ENCODE measurements at regions not wholly inside any gene's neighbourhood (a gene's known extent, or its start where the extent isn't known, plus 50 kb on each side); places are given as distances from the start of the nearest gene placed in this dataset.

GRCh38 chr12:105841840-105842239, 296.9 kb downstream of the NUAK1 start:
- no peak overlapping the region for H3K27ac ChIP-seq
- no peaks in the 10 kb centered on the region for H3K27me3 ChIP-seq (replicated peaks)
- no peaks in the 10 kb centered on the region for H3K4me1 ChIP-seq (replicated peaks)
- no peaks in the 10 kb centered on the region for H3K9me3 ChIP-seq (replicated peaks)
- no peak overlapping the region for H3K4me3 ChIP-seq
- DNase-seq (ENCODE audit: low read depth in 1 of 2, low spot score in 2 of 2) = no peak
- H3K36me3 ChIP-seq = no peaks in the 10 kb centered on the region

- no peaks in the 10 kb centered on the region for H3K36me3 ChIP-seq
- H3K27ac ChIP-seq = no peak overlapping the region
- DNase-seq (ENCODE audit: low read depth in 1 of 2, low spot score in 2 of 2) = no peak
- no peaks in the 10 kb centered on the region for H3K27me3 ChIP-seq (replicated peaks)
- H3K4me1 ChIP-seq (replicated peaks) = no peaks in the 10 kb centered on the region
- H3K9me3 ChIP-seq (replicated peaks) = no peaks in the 10 kb centered on the region
- H3K4me3 ChIP-seq = no peak overlapping the region
Measured at GRCh38 chr12:105843561-105843960, 295.2 kb downstream of the NUAK1 start.

- Histone ChIP-seq H3K36me3 (no peaks in the 10 kb centered on the region), H3K9me3 (replicated peaks) (no peaks in the 10 kb centered on the region), H3K27me3 (replicated peaks) (no peaks in the 10 kb centered on the region), H3K4me1 (replicated peaks) (no peaks in the 10 kb centered on the region), H3K27ac (no peak overlapping the region), H3K4me3 (no peak overlapping the region)
- no peak for DNase-seq (ENCODE audit: low read depth in 1 of 2, low spot score in 2 of 2)
Measured at GRCh38 chr12:105843986-105844760, 294.6 kb downstream of the NUAK1 start.

GRCh38 chr12:105846331-105846730, 292.4 kb downstream of the NUAK1 start:
- no peaks in the 10 kb centered on the region for H3K36me3 ChIP-seq
- no peak overlapping the region for H3K27ac ChIP-seq
- no peak for DNase-seq (ENCODE audit: low read depth in 1 of 2, low spot score in 2 of 2)
- no peaks in the 10 kb centered on the region for H3K9me3 ChIP-seq (replicated peaks)
- no peaks in the 10 kb centered on the region for H3K4me1 ChIP-seq (replicated peaks)
- no peak overlapping the region for H3K4me3 ChIP-seq
- H3K27me3 ChIP-seq (replicated peaks) = no peaks in the 10 kb centered on the region

- H3K4me3 ChIP-seq = no peak overlapping the region
- no peaks in the 10 kb centered on the region for H3K4me1 ChIP-seq (replicated peaks)
- no peaks in the 10 kb centered on the region for H3K36me3 ChIP-seq
- no peak overlapping the region for H3K27ac ChIP-seq
- no peak for DNase-seq (ENCODE audit: low read depth in 1 of 2, low spot score in 2 of 2)
- H3K9me3 ChIP-seq (replicated peaks) = no peaks in the 10 kb centered on the region
- no peaks in the 10 kb centered on the region for H3K27me3 ChIP-seq (replicated peaks)
Measured at GRCh38 chr12:105847068-105847467, 291.7 kb downstream of the NUAK1 start.

- Histone ChIP-seq H3K4me1 (replicated peaks) (no peaks in the 10 kb centered on the region), H3K36me3 (no peaks in the 10 kb centered on the region), H3K27me3 (replicated peaks) (no peaks in the 10 kb centered on the region), H3K27ac (no peak overlapping the region), H3K4me3 (no peak overlapping the region), H3K9me3 (replicated peaks) (no peaks in the 10 kb centered on the region)
- no peak for DNase-seq (ENCODE audit: low read depth in 1 of 2, low spot score in 2 of 2)
Measured at GRCh38 chr12:105848286-105848685, 290.5 kb downstream of the NUAK1 start.

GRCh38 chr12:105850103-105850968, 288.4 kb downstream of the NUAK1 start:
- no peaks in the 10 kb centered on the region for H3K4me1 ChIP-seq (replicated peaks)
- no peak for DNase-seq (ENCODE audit: low read depth in 1 of 2, low spot score in 2 of 2)
- H3K9me3 ChIP-seq (replicated peaks) = no peaks in the 10 kb centered on the region
- H3K27ac ChIP-seq = no peak overlapping the region
- H3K4me3 ChIP-seq = no peak overlapping the region
- H3K27me3 ChIP-seq (replicated peaks) = no peaks in the 10 kb centered on the region
- no peaks in the 10 kb centered on the region for H3K36me3 ChIP-seq

GRCh38 chr12:105852496-105852895, 286.3 kb downstream of the NUAK1 start:
- H3K9me3 ChIP-seq (replicated peaks) = no peaks in the 10 kb centered on the region
- H3K36me3 ChIP-seq = no peaks in the 10 kb centered on the region
- no peaks in the 10 kb centered on the region for H3K4me1 ChIP-seq (replicated peaks)
- no peaks in the 10 kb centered on the region for H3K27me3 ChIP-seq (replicated peaks)
- H3K4me3 ChIP-seq = no peak overlapping the region
- no peak overlapping the region for H3K27ac ChIP-seq
- no peak for DNase-seq (ENCODE audit: low read depth in 1 of 2, low spot score in 2 of 2)

GRCh38 chr12:105852951-105853350, 285.8 kb downstream of the NUAK1 start:
- Histone ChIP-seq H3K4me3 (no peak overlapping the region), H3K4me1 (replicated peaks) (no peaks in the 10 kb centered on the region), H3K27me3 (replicated peaks) (no peaks in the 10 kb centered on the region), H3K27ac (no peak overlapping the region), H3K36me3 (no peaks in the 10 kb centered on the region), H3K9me3 (replicated peaks) (no peaks in the 10 kb centered on the region)
- no peak for DNase-seq (ENCODE audit: low read depth in 1 of 2, low spot score in 2 of 2)

- no peak overlapping the region for H3K27ac ChIP-seq
- no peak for DNase-seq (ENCODE audit: low read depth in 1 of 2, low spot score in 2 of 2)
- no peaks in the 10 kb centered on the region for H3K27me3 ChIP-seq (replicated peaks)
- H3K9me3 ChIP-seq (replicated peaks) = no peaks in the 10 kb centered on the region
- H3K36me3 ChIP-seq = no peaks in the 10 kb centered on the region
- H3K4me3 ChIP-seq = no peak overlapping the region
- no peaks in the 10 kb centered on the region for H3K4me1 ChIP-seq (replicated peaks)
Measured at GRCh38 chr12:105854071-105854470, 284.7 kb downstream of the NUAK1 start.

GRCh38 chr12:105855361-105856047, 283.2 kb downstream of the NUAK1 start:
- Histone ChIP-seq H3K27ac (no peak overlapping the region), H3K36me3 (no peaks in the 10 kb centered on the region), H3K9me3 (replicated peaks) (no peaks in the 10 kb centered on the region), H3K4me1 (replicated peaks) (no peaks in the 10 kb centered on the region), H3K4me3 (no peak overlapping the region), H3K27me3 (replicated peaks) (no peaks in the 10 kb centered on the region)
- no peak for DNase-seq (ENCODE audit: low read depth in 1 of 2, low spot score in 2 of 2)

- Histone ChIP-seq H3K4me1 (replicated peaks) (no peaks in the 10 kb centered on the region), H3K27ac (no peak overlapping the region), H3K27me3 (replicated peaks) (no peaks in the 10 kb centered on the region), H3K9me3 (replicated peaks) (no peaks in the 10 kb centered on the region), H3K36me3 (no peaks in the 10 kb centered on the region), H3K4me3 (no peak overlapping the region)
- no peak for DNase-seq (ENCODE audit: low read depth in 1 of 2, low spot score in 2 of 2)
Measured at GRCh38 chr12:105856048-105856405, 282.7 kb downstream of the NUAK1 start.

GRCh38 chr12:105858981-105859710, 279.6 kb downstream of the NUAK1 start:
- no peaks in the 10 kb centered on the region; the same call in 1 of the 2 replicates for H3K9me3 ChIP-seq (replicated peaks)
- DNase-seq (ENCODE audit: low read depth in 1 of 2, low spot score in 2 of 2) = no peak

More at GRCh38 chr12:105858981-105859710, 279.6 kb downstream of the NUAK1 start:
- Histone ChIP-seq H3K36me3 (no peaks in the 10 kb centered on the region), H3K27ac (no peak overlapping the region), H3K4me1 (replicated peaks) (no peaks in the 10 kb centered on the region), H3K27me3 (replicated peaks) (no peaks in the 10 kb centered on the region), H3K4me3 (no peak overlapping the region)

All from SJSA1 (cell line).